Forelimb muscle (tissue), 1 donor: ENCODE measurements at regions not wholly inside any gene's neighbourhood (a gene's known extent, or its start where the extent isn't known, plus 50 kb on each side); places are given as distances from the start of the nearest gene placed in this dataset.

ENCODE experiments used
- DNase-seq: peaks from one replicate; pipeline ENCODE4 v3.0.0-alpha.2; 2013; ENCODE audit warnings: low read depth

- DNase-seq = no peak
These were observed 175.8 kb downstream of the CSNK2A3 start for GRCh38 chr11:11177156-11177808.

GRCh38 chr11:11173316-11174025, 179.6 kb downstream of the CSNK2A3 start:
- no peak for DNase-seq

DNA sequence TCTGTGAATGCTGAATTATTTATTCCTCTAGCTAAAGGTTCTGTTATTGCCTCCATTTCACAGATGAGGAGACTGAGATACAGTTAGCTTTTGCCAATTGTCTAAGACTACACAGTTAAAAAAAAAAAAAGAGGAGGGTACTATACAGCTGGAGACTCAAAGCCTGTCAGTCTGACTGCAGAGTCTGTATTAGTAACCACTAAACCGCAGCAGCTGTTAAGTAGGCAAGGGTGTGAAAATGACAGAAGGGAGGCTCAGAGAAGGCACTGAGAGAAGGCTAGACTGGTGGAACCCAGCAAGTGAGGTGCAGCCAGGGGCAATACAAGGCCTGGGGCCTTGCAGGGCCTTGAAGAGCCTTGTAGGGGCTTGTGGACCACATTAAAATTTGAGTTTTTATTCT, 181.2 kb downstream of the CSNK2A3 start:
- no peak for DNase-seq

- DNase-seq = no peak
These were observed 181.8 kb downstream of the CSNK2A3 start for GRCh38 chr11:11171285-11171684.

DNA sequence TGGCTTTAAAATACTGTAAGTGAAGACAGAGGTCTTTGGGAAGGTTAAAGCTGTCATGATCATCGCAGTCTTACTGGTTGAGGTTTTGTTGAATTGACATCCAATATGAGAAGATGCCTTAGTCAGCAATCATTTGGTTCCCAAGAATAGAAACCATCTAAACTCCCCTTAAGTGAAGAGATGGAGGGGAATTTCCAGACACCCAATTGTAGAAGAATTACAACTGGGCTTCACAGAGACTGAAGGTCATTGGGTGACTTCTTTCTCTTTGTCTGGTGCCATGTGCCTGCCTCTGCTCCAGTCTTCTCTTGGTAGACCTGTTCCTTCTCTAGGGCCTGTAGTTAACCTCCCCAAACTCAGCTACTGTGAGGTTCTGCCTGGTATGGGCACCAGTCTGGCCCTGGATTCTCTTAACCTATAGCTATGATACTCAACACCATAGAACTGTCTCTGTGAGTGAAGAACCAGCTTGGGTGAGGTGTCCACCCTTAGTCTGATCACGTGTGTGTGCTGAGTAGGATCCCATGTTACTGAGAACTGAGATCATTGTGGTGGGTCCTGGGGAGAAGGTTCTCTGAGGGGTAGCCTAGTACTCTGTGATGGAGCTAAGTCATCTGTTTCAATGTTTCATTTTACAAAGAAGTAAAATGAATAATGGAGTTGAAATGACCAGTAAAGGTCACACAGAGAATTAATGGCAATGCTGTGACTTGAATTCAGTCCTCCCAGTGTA, 182.5 kb downstream of the CSNK2A3 start:
- no peak for DNase-seq

DNA sequence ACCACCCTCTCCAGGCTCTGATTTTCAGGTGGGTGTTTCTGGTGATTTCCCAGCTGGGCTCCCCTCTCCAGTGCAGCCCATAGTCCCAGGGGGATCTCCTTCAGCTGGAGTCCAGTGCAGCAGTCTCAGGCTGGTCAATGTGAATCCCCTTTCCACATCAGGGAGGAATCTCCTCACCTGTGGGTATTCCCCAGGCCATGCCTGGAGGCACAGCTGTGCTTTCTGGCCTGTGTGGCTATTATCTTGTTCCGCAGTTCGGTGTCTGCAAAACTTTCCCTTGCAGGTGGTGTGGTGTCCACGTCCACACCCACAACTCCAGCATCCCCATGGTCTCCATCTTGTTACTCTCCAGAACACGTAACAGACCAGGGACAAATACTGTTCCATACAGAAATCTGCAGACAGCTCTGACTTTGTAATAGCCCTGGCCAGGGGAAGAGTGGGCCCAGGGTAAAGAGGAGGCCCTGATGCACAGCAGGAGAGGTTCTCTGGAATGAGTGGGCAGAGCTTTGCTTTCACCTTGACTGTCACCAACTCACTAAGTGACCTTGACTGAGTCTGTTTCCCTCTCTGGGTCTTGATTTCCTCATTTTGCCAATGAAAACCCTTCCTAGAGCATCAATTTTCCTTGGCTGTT, 183.2 kb downstream of the CSNK2A3 start:
- DNase-seq = no peak

- DNase-seq = no peak
These were observed 185.2 kb downstream of the CSNK2A3 start for GRCh38 chr11:11167806-11168205.

DNA sequence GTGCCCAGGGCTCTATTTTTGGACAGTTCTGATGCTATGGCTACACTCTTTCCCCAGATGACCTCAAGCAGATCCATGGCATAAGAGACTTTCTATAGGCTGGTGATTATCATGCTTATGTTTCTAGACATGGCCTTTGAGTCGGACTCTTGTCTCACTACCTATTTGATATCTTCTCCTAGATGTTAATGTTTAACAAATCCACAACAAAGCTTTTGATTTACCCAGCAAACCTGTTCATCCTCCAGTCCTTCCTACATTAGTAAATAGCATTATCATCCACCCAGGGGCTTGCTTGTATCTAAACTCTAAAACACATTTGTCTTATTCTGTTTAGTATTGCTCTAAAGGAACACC, 188.7 kb downstream of the CSNK2A3 start:
- DNase-seq = no peak

- DNase-seq = no peak
These were observed 189.2 kb downstream of the CSNK2A3 start for GRCh38 chr11:11163669-11164333.

- no peak for DNase-seq
These were observed 189.8 kb downstream of the CSNK2A3 start for GRCh38 chr11:11163236-11163635.

DNA sequence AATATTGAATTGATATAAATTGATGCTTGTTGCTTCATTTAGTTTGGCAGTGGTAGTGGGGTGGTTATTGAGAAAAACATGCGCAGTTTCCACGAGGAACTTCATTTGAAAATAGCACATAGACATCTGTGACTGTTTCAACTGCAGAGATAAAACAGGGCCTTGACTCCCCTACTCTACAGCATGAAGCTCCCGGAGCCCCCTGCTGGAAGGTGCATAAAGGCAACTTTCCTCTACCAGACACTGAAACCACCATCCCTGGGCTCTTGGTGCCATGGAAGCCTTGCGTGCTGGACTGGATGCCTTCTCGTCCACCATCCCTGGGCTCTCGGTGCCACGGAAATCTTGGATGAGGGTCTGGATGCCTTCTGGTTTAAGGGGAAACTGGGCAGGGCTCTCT, 195.9 kb downstream of the CSNK2A3 start:
- no peak for DNase-seq

DNA sequence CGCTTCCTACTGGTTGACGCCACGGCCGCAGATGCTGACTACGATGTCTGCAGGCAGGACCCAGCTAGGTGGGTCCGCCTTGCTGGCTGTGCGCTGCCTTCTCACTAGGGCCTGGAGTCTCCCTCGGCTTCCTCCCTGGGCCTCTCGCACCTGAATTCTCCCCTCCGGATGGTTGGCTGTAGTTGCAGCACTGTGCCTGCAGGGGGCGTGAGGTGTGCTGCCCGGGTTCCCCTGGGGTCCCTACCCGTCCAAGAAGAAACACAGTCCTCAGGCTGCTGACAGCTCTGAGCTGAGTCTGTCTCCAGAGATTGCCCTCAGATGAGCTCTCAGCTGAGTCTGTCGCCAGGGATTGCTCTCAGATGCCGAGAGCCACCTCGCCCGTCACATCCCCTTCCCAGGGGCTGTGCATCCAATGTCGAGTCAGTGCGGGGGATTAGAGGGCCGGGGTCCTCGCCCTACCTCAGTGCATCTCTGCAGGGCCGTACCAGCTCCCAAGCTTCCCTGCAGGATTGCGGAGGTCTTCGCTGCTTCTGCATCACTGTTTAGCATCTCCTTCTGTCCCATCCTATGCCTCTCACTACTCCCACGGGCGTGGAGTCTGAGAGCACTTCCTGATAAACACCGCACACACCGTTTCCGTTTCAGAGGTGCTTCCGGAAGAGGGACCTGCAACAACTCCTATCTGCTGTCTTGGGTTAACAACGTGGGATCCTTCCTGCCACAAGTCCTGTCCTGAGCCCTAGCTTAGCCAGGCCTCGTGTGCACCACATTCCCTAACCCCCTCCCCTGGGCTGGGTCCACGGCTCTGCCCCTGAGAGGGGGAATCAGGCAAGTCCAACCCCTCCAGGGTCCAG, 196.9 kb downstream of the CSNK2A3 start:
- no peak for DNase-seq

GRCh38 chr11:11152877-11153276, 200.2 kb downstream of the CSNK2A3 start:
- no peak for DNase-seq

- no peak for DNase-seq
These were observed 203.2 kb downstream of the CSNK2A3 start for GRCh38 chr11:11149671-11150459.

- DNase-seq = no peak
These were observed 204.5 kb downstream of the CSNK2A3 start for GRCh38 chr11:11148596-11148995.

- DNase-seq = no peak
These were observed 204.9 kb downstream of the CSNK2A3 start for GRCh38 chr11:11148104-11148509.

DNA sequence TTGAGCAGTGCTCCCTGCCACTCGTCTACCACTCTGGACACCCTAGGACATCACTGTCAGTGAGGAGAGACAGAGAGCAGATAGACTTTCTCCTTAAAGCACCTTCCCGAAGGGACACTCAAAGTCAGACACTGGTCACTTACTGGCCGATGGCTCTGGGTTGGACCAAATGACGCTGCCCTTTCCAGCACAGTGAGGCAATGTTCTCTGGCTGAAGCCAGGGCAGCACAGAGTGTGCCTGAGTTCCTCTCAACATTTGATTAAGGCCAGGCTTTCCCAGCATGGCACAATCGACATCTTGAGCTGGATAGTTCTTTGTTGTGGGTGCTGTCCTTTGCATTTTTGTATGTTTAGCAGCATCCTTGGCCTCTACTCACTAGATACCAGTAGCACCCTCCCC, 206.2 kb downstream of the CSNK2A3 start:
- no peak for DNase-seq

- no peak for DNase-seq
These were observed 209.2 kb downstream of the CSNK2A3 start for GRCh38 chr11:11143849-11144248.

DNA sequence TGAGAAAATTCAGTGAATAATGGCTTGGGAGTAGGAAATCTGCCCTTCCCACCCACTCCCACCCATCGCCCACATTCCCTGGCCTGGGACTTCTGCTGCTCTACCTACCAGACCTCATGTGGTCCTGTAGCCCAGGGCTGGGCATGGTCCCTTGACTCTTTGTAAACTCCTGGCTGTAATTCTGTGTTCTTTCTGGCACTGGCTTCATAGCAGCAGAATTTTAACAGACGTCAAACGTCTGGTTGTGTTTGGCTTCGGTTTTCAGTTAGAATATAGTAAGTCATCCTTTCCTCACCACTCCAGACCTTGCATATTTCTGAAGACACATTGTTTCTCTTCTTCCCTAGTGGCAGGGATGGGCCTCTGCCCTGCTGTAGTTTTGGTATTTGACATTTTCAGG, 210.6 kb downstream of the CSNK2A3 start:
- no peak for DNase-seq

- DNase-seq = peak; percentile 26
These were observed 212.0 kb downstream of the CSNK2A3 start for GRCh38 chr11:11141065-11141464.
